ENCODE measurements at regions not wholly inside any gene's neighbourhood (a gene's known extent, or its start where the extent isn't known, plus 50 kb on each side); places are given as distances from the start of the nearest gene placed in this dataset.

GRCh38 chr22:48744967-48745841 is 1082.5 kb downstream of the BRD1 start:
- TF ChIP-seq CTCF (IDR thresholded peaks at IDR 0.05; ENCODE audit: low read depth, low read length, missing control alignments) = no peak

GRCh38 chr22:48744283-48744641 is 1083.4 kb downstream of the BRD1 start:
- no peak for TF ChIP-seq CTCF (IDR thresholded peaks at IDR 0.05; ENCODE audit: low read depth, low read length, missing control alignments)
- DNase-seq (ENCODE audit: extremely low read depth, low read depth) = no peak
- H3K4me3 ChIP-seq (replicated peaks; ENCODE audit: low read depth, low read length) = no peak overlapping the region

More at GRCh38 chr22:48744967-48745841, 1082.5 kb downstream of the BRD1 start:
- DNase-seq (ENCODE audit: extremely low read depth, low read depth) = no peak
- no peak overlapping the region for H3K4me3 ChIP-seq (replicated peaks; ENCODE audit: low read depth, low read length)

- DNase-seq (ENCODE audit: extremely low read depth, low read depth) = no peak
- no peak for TF ChIP-seq CTCF (IDR thresholded peaks at IDR 0.05; ENCODE audit: low read depth, low read length, missing control alignments)
- H3K4me3 ChIP-seq (replicated peaks; ENCODE audit: low read depth, low read length) = no peak overlapping the region
Measured at GRCh38 chr22:48743601-48744282, 1083.9 kb downstream of the BRD1 start.

GRCh38 chr22:48742556-48743343 is 1084.9 kb downstream of the BRD1 start:
- no peak overlapping the region for H3K4me3 ChIP-seq (replicated peaks; ENCODE audit: low read depth, low read length)
- TF ChIP-seq CTCF (IDR thresholded peaks at IDR 0.05; ENCODE audit: low read depth, low read length, missing control alignments) = no peak
- no peak for DNase-seq (ENCODE audit: extremely low read depth, low read depth)

- no peak overlapping the region for H3K4me3 ChIP-seq (replicated peaks; ENCODE audit: low read depth, low read length)
- no peak for DNase-seq (ENCODE audit: extremely low read depth, low read depth)
- TF ChIP-seq CTCF (IDR thresholded peaks at IDR 0.05; ENCODE audit: low read depth, low read length, missing control alignments) = no peak
Measured at GRCh38 chr22:48742191-48742555, 1085.5 kb downstream of the BRD1 start.

GRCh38 chr22:48741540-48741939 is 1086.1 kb downstream of the BRD1 start:
- no peak overlapping the region for H3K4me3 ChIP-seq (replicated peaks; ENCODE audit: low read depth, low read length)
- DNase-seq (ENCODE audit: extremely low read depth, low read depth) = no peak
- no peak for TF ChIP-seq CTCF (IDR thresholded peaks at IDR 0.05; ENCODE audit: low read depth, low read length, missing control alignments)
